HCT116 (cell line): ENCODE measurements at regions not wholly inside any gene's neighbourhood (a gene's known extent, or its start where the extent isn't known, plus 50 kb on each side); places are given as distances from the start of the nearest gene placed in this dataset.

Source experiments
- ATAC-seq: fragments of 200-7000 bp; cut with Tn5 transposase; 2 replicates; pipeline ENCODE4 v1.9.1; 2020; ENCODE audit warnings: mild to moderate bottlenecking, moderate library complexity
- BruUV-seq: library from RNA; stranded (reverse); fragments of 400-500 nt; replicated peaks from 2 replicates; lab custom pipeline; 2021; lab: Mats Ljungman, UMichigan
- CTCF ChIA-PET: fragments of 300-600 bp; sonication (Branson Sonifier 250); formaldehyde crosslinking; loops from one replicate; lab custom pipeline; 2021; ENCODE audit warnings: antibody characterized with exemption; lab: Charles Lee
- POLR2A ChIA-PET: fragments of 300-600, 350-600 bp; sonication (Branson Sonifier 250); formaldehyde crosslinking; loops from one replicate; lab custom pipeline; 2021; ENCODE audit warnings: antibody characterized with exemption; lab: Charles Lee
- RAD21 ChIA-PET, 2 experiments: fragments of 300-600 bp; sonication (Branson Sonifier 250); formaldehyde crosslinking; loops; one replicate each; lab custom pipeline; 2023; ENCODE audit warnings: low total read pairs in 2 of 2; ENCODE audit not compliant: uncharacterized antibody in 2 of 2, unreplicated experiment in 2 of 2, low non-redundant PET in 1 of 2; lab: Charles Lee
- DNase-seq: peaks from one replicate; pipeline ENCODE4 v3.0.0-alpha.2; 2010; ENCODE audit warnings: low read depth, low spot score
- H2AFZ ChIP-seq: fragments of 200-600 bp; shearing (Covaris generic), sonication (generic); 2 replicates; pipeline ENCODE4 v1.6.1; 2017; ENCODE audit warnings: low read depth, mixed run types, mixed read lengths, antibody characterized with exemption, low read length; ENCODE audit not compliant: poor library complexity, severe bottlenecking
- H3K27ac ChIP-seq: 2 replicates; pipeline ENCODE4 v1.5.1; 2012; ENCODE audit warnings: low read depth, low read length
- H3K27me3 ChIP-seq: fragments of 200-600 bp; sonication (generic); 2 replicates; pipeline ENCODE4 v1.6.1; 2016; ENCODE audit warnings: mixed run types, low read length, mixed read lengths; ENCODE audit not compliant: insufficient read depth
- H3K36me3 ChIP-seq, 2 experiments: fragments of 200-500 bp in 1 of 2; fragments of 200-600 bp in 1 of 2; sonication (Bioruptor generic) in 1 of 2; sonication (generic) in 1 of 2; 2 replicates each; pipeline versions ENCODE4 v1.5.1 to v1.6.1; 2014 to 2016; ENCODE audit warnings: low read length in 2 of 2, inconsistent platforms in 1 of 2, mixed read lengths in 1 of 2, mixed run types in 1 of 2; ENCODE audit not compliant: insufficient read depth in 2 of 2, control insufficient read depth in 1 of 2
- H3K4me1 ChIP-seq, 2 experiments: fragments of 200-600 bp in 1 of 2; sonication (generic) in 1 of 2; 2 replicates each; pipeline versions ENCODE4 v1.5.1 to v1.6.1; 2012 to 2017; ENCODE audit warnings: low read length in 2 of 2, inconsistent platforms in 1 of 2, mild to moderate bottlenecking in 1 of 2, mixed read lengths in 1 of 2, mixed run types in 1 of 2, moderate library complexity in 1 of 2; ENCODE audit not compliant: insufficient read depth in 2 of 2, control insufficient read depth in 1 of 2
- H3K4me2 ChIP-seq: fragments of 200-600 bp; sonication (generic); 2 replicates; pipeline ENCODE4 v1.6.1; 2017; ENCODE audit warnings: mixed run types, low read length, mixed read lengths
- H3K4me3 ChIP-seq, 2 experiments: fragments of 200-600 bp in 1 of 2; sonication (generic) in 1 of 2; replicated peaks in 1 of 2; 2 replicates each; pipeline ENCODE4 v1.5.1; 2011 to 2016; ENCODE audit warnings: low read length in 2 of 2, control low read depth in 1 of 2, low read depth in 1 of 2, mild to moderate bottlenecking in 1 of 2, mixed read lengths in 1 of 2, mixed run types in 1 of 2
- H3K79me2 ChIP-seq: fragments of 200-600 bp; sonication (generic); 2 replicates; pipeline ENCODE4 v1.6.1; 2017; ENCODE audit warnings: mild to moderate bottlenecking, mixed run types, low read length, moderate library complexity, mixed read lengths; ENCODE audit not compliant: insufficient read depth
- H3K9ac ChIP-seq: fragments of 200-600 bp; sonication (generic); 2 replicates; pipeline ENCODE4 v1.6.1; 2016; ENCODE audit warnings: low read length, mixed read lengths
- H3K9me2 ChIP-seq: fragments of 200-600 bp; sonication (generic), shearing (Covaris generic); 2 replicates; pipeline ENCODE4 v1.6.1; 2017; ENCODE audit warnings: mixed run types, mild to moderate bottlenecking, moderate library complexity; ENCODE audit not compliant: insufficient read depth
- H3K9me3 ChIP-seq, 2 experiments: fragments of 200-500 bp in 1 of 2; fragments of 200-600 bp in 1 of 2; sonication (Bioruptor generic) in 1 of 2; sonication (generic) in 1 of 2; 2 replicates each; pipeline ENCODE4 v1.6.1; 2014 to 2017; ENCODE audit warnings: low read length in 2 of 2, mixed read lengths in 2 of 2, inconsistent platforms in 1 of 2, low read depth in 1 of 2, mild to moderate bottlenecking in 1 of 2, mixed run types in 1 of 2, moderate library complexity in 1 of 2; ENCODE audit not compliant: control insufficient read depth in 1 of 2, insufficient read depth in 1 of 2
- H4K20me1 ChIP-seq: fragments of 200-600 bp; sonication (generic), shearing (Covaris generic); 2 replicates; pipeline ENCODE4 v1.6.1; 2017; ENCODE audit warnings: mixed run types, mild to moderate bottlenecking, moderate library complexity; ENCODE audit not compliant: insufficient read depth
- ATF3 ChIP-seq: IDR thresholded peaks from 2 replicates; pipeline ENCODE4 v1.6.1; 2012
- CEBPB ChIP-seq: IDR thresholded peaks from 2 replicates; pipeline ENCODE4 v1.6.1; 2012; ENCODE audit warnings: low read depth
- ELF1 ChIP-seq: IDR thresholded peaks from 2 replicates; pipeline ENCODE4 v1.6.1; 2012; ENCODE audit warnings: low read depth, borderline replicate concordance
- EZH2phosphoT487 ChIP-seq: fragments of 200-600 bp; IDR thresholded peaks from 2 replicates; pipeline ENCODE4 v1.6.1; 2018; ENCODE audit warnings: antibody characterized with exemption, borderline replicate concordance
- JUND ChIP-seq: IDR thresholded peaks from 2 replicates; pipeline ENCODE4 v1.6.1; 2012
- POLR2AphosphoS5 ChIP-seq: IDR thresholded peaks from 2 replicates; pipeline ENCODE4 v1.6.1; 2011; ENCODE audit warnings: mild to moderate bottlenecking, low read depth, low read length, moderate library complexity
- RAD21 ChIP-seq: IDR thresholded peaks from 2 replicates; pipeline ENCODE4 v1.6.1; 2012; ENCODE audit warnings: low read depth, mild to moderate bottlenecking
- SIN3A ChIP-seq: IDR thresholded peaks from 2 replicates; pipeline ENCODE4 v1.6.1; 2012; ENCODE audit warnings: low read depth
- SP1 ChIP-seq: IDR thresholded peaks from 2 replicates; pipeline ENCODE4 v1.6.1; 2012; ENCODE audit warnings: low read depth
- SRF ChIP-seq: IDR thresholded peaks from 2 replicates; pipeline ENCODE4 v1.6.1; 2012; ENCODE audit warnings: low read depth
- TCF7L2 ChIP-seq: IDR thresholded peaks from 2 replicates; pipeline ENCODE4 v1.7.0; 2011; ENCODE audit warnings: borderline replicate concordance, inconsistent platforms; ENCODE audit not compliant: insufficient read depth, insufficient read length; ENCODE audit errors: extremely low read depth
- YY1 ChIP-seq: IDR thresholded peaks from 2 replicates; pipeline ENCODE4 v1.6.1; 2011; ENCODE audit warnings: low read length, low read depth, moderate library complexity, mild to moderate bottlenecking; ENCODE audit not compliant: insufficient replicate concordance; ENCODE audit errors: extremely low read depth
- ZBTB33 ChIP-seq: IDR thresholded peaks from 2 replicates; pipeline ENCODE4 v1.6.1; 2011; ENCODE audit warnings: mild to moderate bottlenecking, low read length, moderate library complexity; ENCODE audit not compliant: insufficient replicate concordance; ENCODE audit errors: extremely low read depth
- ZFX ChIP-seq: fragments of 450-650 bp; IDR thresholded peaks from 2 replicates; pipeline ENCODE4 v1.6.1; 2017
- ZNF274 ChIP-seq: fragments of 200-500 bp; sonication (Bioruptor generic); IDR thresholded peaks from 2 replicates; pipeline ENCODE4 v1.6.1; 2014; ENCODE audit warnings: mild to moderate bottlenecking, low read depth, low read length, inconsistent platforms
- intact Hi-C: fragments of 100-400 bp; cut with micrococcal nuclease; formaldehyde crosslinking; loops from 2 replicates; pipeline ENCODE4 v1.10.0; 2022

GRCh38 chr21:41622201-41622600 lies 114.2 kb upstream of the TMPRSS2 start:
- Histone ChIP-seq H3K36me3 (no peaks in the 10 kb centered on the region), H3K4me3 (no peak overlapping the region), H3K27me3 (peaks cover 18% of the 10 kb centered on the region), H3K9me2 (no peaks in the 10 kb centered on the region), H3K79me2 (no peaks in the 10 kb centered on the region), H3K4me1 (no peaks in the 10 kb centered on the region), H3K9me3 (no peaks in the 10 kb centered on the region), H4K20me1 (no peaks in the 10 kb centered on the region), H3K9ac (no peak overlapping the region), H2AFZ (no peak overlapping the region), H3K4me2 (no peak overlapping the region), H3K27ac (no peak overlapping the region)
- TF ChIP-seq ELF1 (no peak), SP1 (no peak), TCF7L2 (no peak), JUND (no peak), RAD21 (no peak), SRF (no peak), ZNF274 (no peak), CEBPB (no peak), ATF3 (no peak), POLR2AphosphoS5 (no peak), SIN3A (no peak), EZH2phosphoT487 (no peak)
- no TSS peak for BruUV-seq
- ChIA-PET POLR2A (no interaction called here), RAD21 (no interaction called here), CTCF (interaction anchor here (2.2 kb wide), 1 partner anchor 10 kb away, joined by 8 read pairs; no protein-coding TSS in a partner anchor)
- intact Hi-C loops: no loop called here
- no peak for ATAC-seq
- DNase-seq: no peak

GRCh38 chr21:41621513-41621912 lies 113.6 kb upstream of the TMPRSS2 start:
- Histone ChIP-seq H3K36me3 (no peaks in the 10 kb centered on the region), H3K9me2 (no peaks in the 10 kb centered on the region), H3K9me3 (no peaks in the 10 kb centered on the region), H3K79me2 (no peaks in the 10 kb centered on the region), H3K27ac (no peak overlapping the region), H4K20me1 (no peaks in the 10 kb centered on the region), H3K4me3 (no peak overlapping the region), H3K27me3 (peaks cover 21% of the 10 kb centered on the region), H3K9ac (no peak overlapping the region), H2AFZ (no peak overlapping the region), H3K4me1 (no peaks in the 10 kb centered on the region), H3K4me2 (no peak overlapping the region)
- RAD21 ChIA-PET: no interaction called here
- DNase-seq: no peak
- POLR2A ChIA-PET: no interaction called here
- CTCF ChIA-PET: interaction anchor here (1.5 kb wide), 1 partner anchor 9 kb away, joined by 4 read pairs; no protein-coding TSS in a partner anchor
- intact Hi-C loops: no loop called here
- no peak for ATAC-seq
- no TSS peak for BruUV-seq
- no peak for TF ChIP-seq POLR2AphosphoS5
- no peak for TF ChIP-seq SP1
- no peak for TF ChIP-seq ELF1
- no peak for TF ChIP-seq RAD21
- TF ChIP-seq EZH2phosphoT487: no peak
- TF ChIP-seq JUND: no peak
- TF ChIP-seq TCF7L2: no peak
- no peak for TF ChIP-seq SRF
- no peak for TF ChIP-seq ZBTB33
- no peak for TF ChIP-seq YY1
- TF ChIP-seq ATF3: no peak
- TF ChIP-seq ZFX: no peak
- no peak for TF ChIP-seq SIN3A
